ENCODE measurements at regions not wholly inside any gene's neighbourhood (a gene's known extent, or its start where the extent isn't known, plus 50 kb on each side); places are given as distances from the start of the nearest gene placed in this dataset.

GRCh38 chr5:36382890-36383289 lies 81.2 kb upstream of the RANBP3L start:
- H3K36me3 ChIP-seq, result no peaks in the 10 kb centered on the region
- H3K27me3 ChIP-seq, result peaks cover 4% of the 10 kb centered on the region
- H3K9me3 ChIP-seq, result no peaks in the 10 kb centered on the region
- H3K4me1 ChIP-seq, result no peaks in the 10 kb centered on the region
- no peak overlapping the region for H3K4me3 ChIP-seq (ENCODE audit: low read depth, low read length)
- DNase-seq, result no peak
- no peak for TF ChIP-seq CTCF (IDR thresholded peaks at IDR 0.05; ENCODE audit: low read depth, low read length)

GRCh38 chr5:36383942-36384341 lies 82.2 kb upstream of the RANBP3L start:
- H3K4me1 ChIP-seq, result no peaks in the 10 kb centered on the region
- H3K27me3 ChIP-seq, result peaks cover 4% of the 10 kb centered on the region
- no peaks in the 10 kb centered on the region for H3K36me3 ChIP-seq
- H3K9me3 ChIP-seq, result no peaks in the 10 kb centered on the region
- DNase-seq, result no peak
- no peak overlapping the region for H3K4me3 ChIP-seq (ENCODE audit: low read depth, low read length)
- TF ChIP-seq CTCF (IDR thresholded peaks at IDR 0.05; ENCODE audit: low read depth, low read length), result no peak

GRCh38 chr5:36384845-36385244 lies 83.1 kb upstream of the RANBP3L start:
- no peak for DNase-seq
- Histone ChIP-seq H3K4me3 (ENCODE audit: low read depth, low read length) (no peak overlapping the region), H3K9me3 (no peaks in the 10 kb centered on the region), H3K27me3 (peaks cover 4% of the 10 kb centered on the region), H3K36me3 (no peaks in the 10 kb centered on the region), H3K4me1 (no peaks in the 10 kb centered on the region)
- no peak for TF ChIP-seq CTCF (IDR thresholded peaks at IDR 0.05; ENCODE audit: low read depth, low read length)

GRCh38 chr5:36385495-36385894 lies 83.8 kb upstream of the RANBP3L start:
- no peak for DNase-seq
- no peaks in the 10 kb centered on the region for H3K4me1 ChIP-seq
- no peak overlapping the region for H3K4me3 ChIP-seq (ENCODE audit: low read depth, low read length)
- peaks cover 4% of the 10 kb centered on the region for H3K27me3 ChIP-seq
- H3K36me3 ChIP-seq, result no peaks in the 10 kb centered on the region
- TF ChIP-seq CTCF (IDR thresholded peaks at IDR 0.05; ENCODE audit: low read depth, low read length), result no peak
- H3K9me3 ChIP-seq, result no peaks in the 10 kb centered on the region

- Histone ChIP-seq H3K9me3 (no peaks in the 10 kb centered on the region), H3K4me1 (no peaks in the 10 kb centered on the region), H3K4me3 (ENCODE audit: low read depth, low read length) (no peak overlapping the region), H3K36me3 (no peaks in the 10 kb centered on the region), H3K27me3 (peaks cover 4% of the 10 kb centered on the region)
- DNase-seq, result no peak
- no peak for TF ChIP-seq CTCF (IDR thresholded peaks at IDR 0.05; ENCODE audit: low read depth, low read length)
Observed at GRCh38 chr5:36388288-36388687, 86.6 kb upstream of the RANBP3L start.

- DNase-seq, result no peak
- no peak for TF ChIP-seq CTCF (IDR thresholded peaks at IDR 0.05; ENCODE audit: low read depth, low read length)
- H3K36me3 ChIP-seq, result no peaks in the 10 kb centered on the region
- H3K4me3 ChIP-seq (ENCODE audit: low read depth, low read length), result no peak overlapping the region
- no peaks in the 10 kb centered on the region for H3K9me3 ChIP-seq
- H3K4me1 ChIP-seq, result no peaks in the 10 kb centered on the region
- peaks cover 4% of the 10 kb centered on the region for H3K27me3 ChIP-seq
Observed at GRCh38 chr5:36389245-36389644, 87.5 kb upstream of the RANBP3L start.

Data from BE2C (cell line).